H9 (cell line): ENCODE measurements at regions not wholly inside any gene's neighbourhood (a gene's known extent, or its start where the extent isn't known, plus 50 kb on each side); places are given as distances from the start of the nearest gene placed in this dataset.

ENCODE experiments used
- DNase-seq: peaks from one replicate; pipeline ENCODE4 v3.0.0-alpha.2; 2017
- H2AFZ ChIP-seq: one replicate; pipeline ENCODE4 v1.6.1; 2013; ENCODE audit warnings: mild to moderate bottlenecking, low read length, control low read depth, moderate library complexity
- H2AK5ac ChIP-seq: 2 replicates; pipeline ENCODE4 v1.6.1; 2013; ENCODE audit warnings: low read length, control low read depth, mixed read lengths; ENCODE audit not compliant: insufficient read length
- H2BK120ac ChIP-seq: one replicate; pipeline ENCODE4 v1.6.1; 2013; ENCODE audit warnings: low read depth, mild to moderate bottlenecking, low read length, control low read depth, inconsistent platforms; ENCODE audit not compliant: poor library complexity, severe bottlenecking
- H2BK12ac ChIP-seq: 2 replicates; pipeline ENCODE4 v1.6.1; 2013; ENCODE audit warnings: low read length, control low read depth, mixed read lengths, low read depth; ENCODE audit not compliant: insufficient read length
- H2BK15ac ChIP-seq: 2 replicates; pipeline ENCODE4 v1.6.1; 2013; ENCODE audit warnings: low read depth, low read length, control low read depth
- H2BK20ac ChIP-seq: one replicate; pipeline ENCODE4 v1.6.1; 2013; ENCODE audit warnings: low read depth, mild to moderate bottlenecking, low read length, control low read depth, inconsistent platforms; ENCODE audit not compliant: poor library complexity, severe bottlenecking
- H2BK5ac ChIP-seq: 2 replicates; pipeline ENCODE4 v1.6.1; 2013; ENCODE audit warnings: low read length, control low read depth, mixed read lengths; ENCODE audit not compliant: insufficient read length
- H3K14ac ChIP-seq: 2 replicates; pipeline ENCODE4 v1.6.1; 2013; ENCODE audit warnings: low read length, control low read depth; ENCODE audit not compliant: insufficient read depth
- H3K18ac ChIP-seq: 2 replicates; pipeline ENCODE4 v1.6.1; 2013; ENCODE audit warnings: low read depth, mild to moderate bottlenecking, mixed read lengths, low read length, control low read depth; ENCODE audit not compliant: insufficient read length
- H3K23ac ChIP-seq: 2 replicates; pipeline ENCODE4 v1.6.1; 2013; ENCODE audit warnings: low read length, control low read depth, mixed read lengths, low read depth; ENCODE audit not compliant: insufficient read length
- H3K23me2 ChIP-seq: 2 replicates; pipeline ENCODE4 v1.6.1; 2013; ENCODE audit warnings: low read depth, mild to moderate bottlenecking, mixed read lengths, low read length, control low read depth; ENCODE audit not compliant: insufficient read length, poor library complexity, severe bottlenecking
- H3K27ac ChIP-seq: 2 replicates; pipeline ENCODE4 v1.5.1; 2013; ENCODE audit warnings: low read length, control low read depth, mixed read lengths, low read depth; ENCODE audit not compliant: insufficient read length
- H3K27me3 ChIP-seq: 2 replicates; pipeline ENCODE4 v1.6.1; 2013; ENCODE audit warnings: low read length, control low read depth, inconsistent platforms; ENCODE audit not compliant: insufficient read depth
- H3K4ac ChIP-seq: 2 replicates; pipeline ENCODE4 v1.6.1; 2013; ENCODE audit warnings: low read depth, mild to moderate bottlenecking, control low read depth, inconsistent platforms, low read length, moderate library complexity
- H3K4me1 ChIP-seq: 2 replicates; pipeline ENCODE4 v1.6.1; 2013; ENCODE audit warnings: low read length, control low read depth, inconsistent platforms; ENCODE audit not compliant: insufficient read depth
- H3K4me2 ChIP-seq: 2 replicates; pipeline ENCODE4 v1.6.1; 2013; ENCODE audit warnings: low read length, control low read depth, mixed read lengths; ENCODE audit not compliant: insufficient read length, insufficient read depth
- H3K56ac ChIP-seq: 2 replicates; pipeline ENCODE4 v1.6.1; 2013; ENCODE audit warnings: low read depth, mild to moderate bottlenecking, mixed read lengths, low read length, control low read depth; ENCODE audit not compliant: insufficient read length
- H3K79me1 ChIP-seq: 2 replicates; pipeline ENCODE4 v1.6.1; 2013; ENCODE audit warnings: low read depth, mild to moderate bottlenecking, moderate library complexity, low read length, control low read depth, inconsistent platforms; ENCODE audit not compliant: insufficient read depth, poor library complexity, severe bottlenecking
- H3K79me2 ChIP-seq: 2 replicates; pipeline ENCODE4 v1.6.1; 2013; ENCODE audit warnings: low read length, control low read depth, inconsistent platforms; ENCODE audit not compliant: insufficient read depth
- H3K9ac ChIP-seq: 2 replicates; pipeline ENCODE4 v1.6.1; 2013; ENCODE audit warnings: low read length, control low read depth, mixed read lengths; ENCODE audit not compliant: insufficient read length; ENCODE audit errors: extremely low read depth
- H3K9me3 ChIP-seq: one replicate; pipeline ENCODE4 v1.6.1; 2013; ENCODE audit warnings: low read depth, low read length, inconsistent platforms; ENCODE audit not compliant: control insufficient read depth
- H3T11ph ChIP-seq: one replicate; pipeline ENCODE4 v1.6.1; 2013; ENCODE audit warnings: mild to moderate bottlenecking, low read length, control low read depth, inconsistent platforms
- H4K20me1 ChIP-seq: one replicate; pipeline ENCODE4 v1.6.1; 2013; ENCODE audit not compliant: control insufficient read depth, insufficient read length, insufficient read depth
- H4K5ac ChIP-seq: 2 replicates; pipeline ENCODE4 v1.6.1; 2013; ENCODE audit warnings: low read depth, mild to moderate bottlenecking, mixed read lengths, low read length, control low read depth; ENCODE audit not compliant: insufficient read length
- H4K8ac ChIP-seq: replicated peaks from 2 replicates; pipeline ENCODE4 v1.6.1; 2013; ENCODE audit warnings: low read length, control low read depth, mixed read lengths, low read depth; ENCODE audit not compliant: insufficient read length
- H4K91ac ChIP-seq: 2 replicates; pipeline ENCODE4 v1.6.1; 2013; ENCODE audit warnings: low read depth, mild to moderate bottlenecking, moderate library complexity, mixed read lengths, low read length, control low read depth; ENCODE audit not compliant: insufficient read length
- H3K27ac Mint-ChIP-seq, 3 experiments: 2 replicates in 2 of 3; 3 replicates in 1 of 3; pipeline ENCODE4 v1.8.0; 2020 to 2021; ENCODE audit warnings: mixed read lengths in 3 of 3, mild to moderate bottlenecking in 1 of 3, moderate library complexity in 1 of 3
- H3K27me3 Mint-ChIP-seq: 2 replicates; pipeline ENCODE4 v1.8.0; 2021; ENCODE audit warnings: low read depth, mild to moderate bottlenecking, moderate library complexity, mixed read lengths
- H3K36me3 Mint-ChIP-seq, 3 experiments: 2 replicates in 2 of 3; 3 replicates in 1 of 3; pipeline ENCODE4 v1.8.0; 2020 to 2021; ENCODE audit warnings: low read depth in 3 of 3, mixed read lengths in 3 of 3; ENCODE audit not compliant: insufficient read depth in 1 of 3
- H3K4me1 Mint-ChIP-seq, 2 experiments: 2 replicates each; pipeline ENCODE4 v1.8.0; 2020; ENCODE audit warnings: mixed read lengths in 2 of 2
- H3K4me3 Mint-ChIP-seq, 2 experiments: 2 replicates in 1 of 2; 3 replicates in 1 of 2; pipeline ENCODE4 v1.8.0; 2020 to 2021; ENCODE audit warnings: mild to moderate bottlenecking in 2 of 2, mixed read lengths in 2 of 2, moderate library complexity in 1 of 2
- H3K9me3 Mint-ChIP-seq, 2 experiments: 2 replicates in 1 of 2; 3 replicates in 1 of 2; pipeline ENCODE4 v1.8.0; 2020; ENCODE audit warnings: mild to moderate bottlenecking in 2 of 2, mixed read lengths in 2 of 2, moderate library complexity in 1 of 2
- WGBS: extraction: QIAGEN DNeasy Blood & Tissue Kit; methylation state at CpG from one replicate; pipeline ENCODE4 v1.1.7; 2013; ENCODE audit warnings: missing lambda C conversion rate, low lambda C conversion rate, mixed read lengths; ENCODE audit not compliant: insufficient read length; ENCODE audit errors: extremely low coverage; 5-methylcytosine and 5-hydroxymethylcytosine counted together
- TF ChIP-seq, protein P1 (sequence below): fragments of 200-600 bp; sonication (generic); conservative IDR thresholded peaks from 3 replicates; pipeline ENCODE4 v1.8.0; 2021; ENCODE audit warnings: antibody characterized with exemption, mild to moderate bottlenecking

DNA sequence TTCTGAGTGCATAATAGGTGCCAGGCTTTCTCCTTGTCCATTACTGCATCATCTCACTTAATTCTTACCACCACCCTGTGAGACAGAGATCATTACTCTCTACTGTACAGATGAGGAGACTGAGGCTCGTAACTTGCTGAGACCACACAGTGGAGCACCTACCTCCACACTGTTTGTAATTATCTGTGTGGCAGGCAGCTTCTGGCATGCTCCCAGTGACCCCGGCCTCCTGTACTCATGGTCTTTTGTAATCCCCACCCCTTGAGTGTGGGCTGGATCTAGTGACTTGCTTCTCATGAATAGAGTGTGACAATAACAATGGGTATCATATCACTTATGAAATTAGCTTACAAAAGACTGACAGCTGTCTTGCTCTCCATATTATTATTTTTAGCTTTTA is 407.3 kb downstream of the MATN1 start:
- H2AFZ ChIP-seq, result no peak overlapping the region
- H3K18ac ChIP-seq, result no peak overlapping the region
- H3T11ph ChIP-seq, result no peak overlapping the region
- no peak for DNase-seq
- H3K56ac ChIP-seq, result no peak overlapping the region
- H3K27ac ChIP-seq, result no peak overlapping the region
- no peaks in the 10 kb centered on the region for H3K79me1 ChIP-seq
- H3K23me2 ChIP-seq, result no peaks in the 10 kb centered on the region
- no peak overlapping the region for H4K8ac ChIP-seq
- H3K79me2 ChIP-seq, result no peaks in the 10 kb centered on the region
- Mint-ChIP-seq H3K27ac (no peak overlapping the region), H3K4me3 (no peak overlapping the region), H3K36me3 (peaks cover 0 to 3% (median 0%) of the 10 kb centered on the region in 3 experiments; a peak in 1 of 7 replicates), H3K4me1 (peaks cover 0 to 18% of the 10 kb centered on the region in 2 experiments; a peak in 2 of 4 replicates), H3K9me3 (peaks cover 2 to 5% of the 10 kb centered on the region in 2 experiments; a peak in 2 of 5 replicates), H3K27me3 (peaks cover 24% of the 10 kb centered on the region)
- no peak overlapping the region for H4K5ac ChIP-seq
- H3K4ac ChIP-seq, result no peak overlapping the region
- no peak overlapping the region for H2BK5ac ChIP-seq
- TF ChIP-seq, protein P1, sequence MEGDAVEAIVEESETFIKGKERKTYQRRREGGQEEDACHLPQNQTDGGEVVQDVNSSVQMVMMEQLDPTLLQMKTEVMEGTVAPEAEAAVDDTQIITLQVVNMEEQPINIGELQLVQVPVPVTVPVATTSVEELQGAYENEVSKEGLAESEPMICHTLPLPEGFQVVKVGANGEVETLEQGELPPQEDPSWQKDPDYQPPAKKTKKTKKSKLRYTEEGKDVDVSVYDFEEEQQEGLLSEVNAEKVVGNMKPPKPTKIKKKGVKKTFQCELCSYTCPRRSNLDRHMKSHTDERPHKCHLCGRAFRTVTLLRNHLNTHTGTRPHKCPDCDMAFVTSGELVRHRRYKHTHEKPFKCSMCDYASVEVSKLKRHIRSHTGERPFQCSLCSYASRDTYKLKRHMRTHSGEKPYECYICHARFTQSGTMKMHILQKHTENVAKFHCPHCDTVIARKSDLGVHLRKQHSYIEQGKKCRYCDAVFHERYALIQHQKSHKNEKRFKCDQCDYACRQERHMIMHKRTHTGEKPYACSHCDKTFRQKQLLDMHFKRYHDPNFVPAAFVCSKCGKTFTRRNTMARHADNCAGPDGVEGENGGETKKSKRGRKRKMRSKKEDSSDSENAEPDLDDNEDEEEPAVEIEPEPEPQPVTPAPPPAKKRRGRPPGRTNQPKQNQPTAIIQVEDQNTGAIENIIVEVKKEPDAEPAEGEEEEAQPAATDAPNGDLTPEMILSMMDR, result no peak
- no peak overlapping the region for H2AK5ac ChIP-seq
- H3K9me3 ChIP-seq, result no peaks in the 10 kb centered on the region
- no peaks in the 10 kb centered on the region for H3K4me1 ChIP-seq
- H2BK15ac ChIP-seq, result no peak overlapping the region
- H2BK120ac ChIP-seq, result no peak overlapping the region
- H2BK12ac ChIP-seq, result no peak overlapping the region
- no peak overlapping the region for H3K9ac ChIP-seq
- no peaks in the 10 kb centered on the region for H4K20me1 ChIP-seq
- H2BK20ac ChIP-seq, result no peak overlapping the region
- no peak overlapping the region for H4K91ac ChIP-seq
- no peak overlapping the region for H3K4me2 ChIP-seq
- no CpG with 5 or more reads among the region's 2 CpGs for WGBS
- no peak overlapping the region for H3K14ac ChIP-seq
- no peaks in the 10 kb centered on the region for H3K27me3 ChIP-seq
- no peak overlapping the region for H3K23ac ChIP-seq
